ENCODE measurements at regions not wholly inside any gene's neighbourhood (a gene's known extent, or its start where the extent isn't known, plus 50 kb on each side); places are given as distances from the start of the nearest gene placed in this dataset.

DNA sequence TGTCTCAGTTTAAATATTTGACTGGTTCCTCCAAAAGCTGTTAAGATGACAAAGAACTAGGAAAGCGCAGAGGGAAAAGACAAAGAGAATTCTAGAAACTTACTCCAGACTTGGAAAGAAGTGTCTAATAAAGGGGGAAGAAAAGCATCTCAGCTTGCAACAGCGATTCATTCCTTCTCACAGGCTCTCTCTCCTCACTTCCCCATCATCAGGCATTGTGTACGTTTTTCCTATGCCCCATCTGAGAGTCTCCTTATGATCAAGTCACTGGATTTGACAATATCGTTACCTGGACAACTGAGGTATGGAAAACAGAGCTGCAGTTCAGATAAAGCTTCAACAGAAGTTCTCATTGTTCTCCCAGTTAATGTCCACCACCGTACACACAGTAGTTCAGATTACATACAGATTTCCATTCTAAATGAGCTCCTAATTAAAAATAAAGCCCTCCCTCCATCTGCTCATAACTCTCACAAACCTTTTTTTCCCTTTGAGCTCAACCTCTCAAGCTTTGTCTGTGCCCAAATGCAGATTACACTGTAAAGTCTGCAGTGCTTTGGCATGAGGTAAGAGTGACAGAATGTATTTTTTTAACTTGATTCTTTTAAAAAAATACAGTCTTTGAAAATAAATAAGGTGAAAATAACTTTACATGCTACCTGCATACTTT lies 254.4 kb upstream of the THBS1 start:
- Histone ChIP-seq H3K27ac (no peak overlapping the region), H3K36me3 (no peaks in the 10 kb centered on the region), H3K27me3 (replicated peaks; ENCODE audit: insufficient read depth) (no peaks in the 10 kb centered on the region), H3K4me3 (no peak overlapping the region), H3K4me1 (ENCODE audit: control insufficient read depth in 1 of 2, low read depth in 2 of 2) (no peaks in the 10 kb centered on the region), H3K9me3 (no peaks in the 10 kb centered on the region)
- no peak for ATAC-seq (ENCODE audit: insufficient number of reproducible peaks, low FRiP score, low read depth)
- TF ChIP-seq, protein P1, sequence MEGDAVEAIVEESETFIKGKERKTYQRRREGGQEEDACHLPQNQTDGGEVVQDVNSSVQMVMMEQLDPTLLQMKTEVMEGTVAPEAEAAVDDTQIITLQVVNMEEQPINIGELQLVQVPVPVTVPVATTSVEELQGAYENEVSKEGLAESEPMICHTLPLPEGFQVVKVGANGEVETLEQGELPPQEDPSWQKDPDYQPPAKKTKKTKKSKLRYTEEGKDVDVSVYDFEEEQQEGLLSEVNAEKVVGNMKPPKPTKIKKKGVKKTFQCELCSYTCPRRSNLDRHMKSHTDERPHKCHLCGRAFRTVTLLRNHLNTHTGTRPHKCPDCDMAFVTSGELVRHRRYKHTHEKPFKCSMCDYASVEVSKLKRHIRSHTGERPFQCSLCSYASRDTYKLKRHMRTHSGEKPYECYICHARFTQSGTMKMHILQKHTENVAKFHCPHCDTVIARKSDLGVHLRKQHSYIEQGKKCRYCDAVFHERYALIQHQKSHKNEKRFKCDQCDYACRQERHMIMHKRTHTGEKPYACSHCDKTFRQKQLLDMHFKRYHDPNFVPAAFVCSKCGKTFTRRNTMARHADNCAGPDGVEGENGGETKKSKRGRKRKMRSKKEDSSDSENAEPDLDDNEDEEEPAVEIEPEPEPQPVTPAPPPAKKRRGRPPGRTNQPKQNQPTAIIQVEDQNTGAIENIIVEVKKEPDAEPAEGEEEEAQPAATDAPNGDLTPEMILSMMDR (IDR thresholded peaks at IDR 0.05): no peak
- no peak for DNase-seq (ENCODE audit: low spot score)

DNA sequence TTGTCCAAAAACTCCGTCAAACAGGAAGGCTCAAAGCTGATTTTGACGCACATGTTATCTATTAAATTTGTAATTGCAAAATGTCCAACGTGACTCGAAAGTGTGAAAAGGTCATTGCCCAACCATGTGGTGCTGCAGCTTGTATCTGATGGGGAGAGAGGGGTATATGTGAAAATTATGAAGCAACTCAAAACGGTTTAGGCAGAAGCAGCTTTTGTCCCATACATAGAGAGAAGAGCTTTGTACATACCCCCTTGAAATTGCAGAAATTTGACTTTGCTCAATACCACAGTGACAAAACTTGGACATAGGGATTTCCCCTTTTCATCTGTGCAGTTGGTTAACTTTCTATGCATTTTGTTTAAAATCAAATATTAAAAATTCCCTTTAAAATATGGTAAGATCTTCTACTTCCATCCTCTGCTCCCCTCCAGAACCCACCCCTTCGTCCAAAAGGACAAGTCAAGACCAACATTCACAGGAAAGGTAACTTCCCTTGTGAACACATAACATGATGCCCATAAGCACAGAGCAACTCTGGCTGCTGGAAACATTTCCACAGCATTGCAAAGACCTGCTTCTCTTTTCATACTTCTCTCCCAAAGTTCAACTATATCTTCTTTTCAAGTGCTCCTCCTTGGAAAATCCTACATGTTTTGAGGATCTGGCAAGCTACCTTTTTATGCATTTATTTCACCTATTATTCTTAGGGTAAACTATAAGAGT lies 253.7 kb upstream of the THBS1 start:
- Histone ChIP-seq H3K36me3 (no peaks in the 10 kb centered on the region), H3K4me1 (ENCODE audit: control insufficient read depth in 1 of 2, low read depth in 2 of 2) (no peaks in the 10 kb centered on the region), H3K27ac (no peak overlapping the region), H3K27me3 (replicated peaks; ENCODE audit: insufficient read depth) (no peaks in the 10 kb centered on the region), H3K9me3 (no peaks in the 10 kb centered on the region), H3K4me3 (no peak overlapping the region)
- ATAC-seq (ENCODE audit: insufficient number of reproducible peaks, low FRiP score, low read depth) (no peak), DNase-seq (ENCODE audit: low spot score) (no peak)
- TF ChIP-seq, protein P1 (IDR thresholded peaks at IDR 0.05): no peak

DNA sequence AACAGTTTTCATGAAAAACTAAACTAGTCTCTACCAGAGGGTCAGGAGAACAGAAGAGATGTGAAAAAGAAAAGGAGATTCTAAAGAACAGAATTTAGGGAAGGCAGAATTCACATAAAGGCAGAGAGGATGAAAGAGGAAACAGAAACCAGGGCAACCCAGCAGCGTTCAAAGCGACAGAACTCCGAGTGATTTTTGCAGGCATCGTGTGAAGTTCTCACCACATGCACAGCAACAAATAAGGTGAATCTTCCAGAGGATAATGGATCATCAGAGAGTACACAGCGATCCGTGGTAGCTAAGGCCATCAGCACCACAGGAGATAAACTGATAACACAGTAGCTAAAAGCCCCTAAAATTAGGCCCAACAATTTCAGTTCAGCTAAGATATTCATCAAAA lies 250.8 kb upstream of the THBS1 start:
- TF ChIP-seq, protein P1 (IDR thresholded peaks at IDR 0.05): no peak
- DNase-seq (ENCODE audit: low spot score): no peak
- ATAC-seq (ENCODE audit: insufficient number of reproducible peaks, low FRiP score, low read depth): no peak
- H3K9me3 ChIP-seq: no peaks in the 10 kb centered on the region
- H3K4me3 ChIP-seq: no peak overlapping the region
- H3K27me3 ChIP-seq (replicated peaks; ENCODE audit: insufficient read depth): no peaks in the 10 kb centered on the region
- H3K4me1 ChIP-seq (ENCODE audit: control insufficient read depth in 1 of 2, low read depth in 2 of 2): no peaks in the 10 kb centered on the region
- no peaks in the 10 kb centered on the region for H3K36me3 ChIP-seq
- no peak overlapping the region for H3K27ac ChIP-seq

DNA sequence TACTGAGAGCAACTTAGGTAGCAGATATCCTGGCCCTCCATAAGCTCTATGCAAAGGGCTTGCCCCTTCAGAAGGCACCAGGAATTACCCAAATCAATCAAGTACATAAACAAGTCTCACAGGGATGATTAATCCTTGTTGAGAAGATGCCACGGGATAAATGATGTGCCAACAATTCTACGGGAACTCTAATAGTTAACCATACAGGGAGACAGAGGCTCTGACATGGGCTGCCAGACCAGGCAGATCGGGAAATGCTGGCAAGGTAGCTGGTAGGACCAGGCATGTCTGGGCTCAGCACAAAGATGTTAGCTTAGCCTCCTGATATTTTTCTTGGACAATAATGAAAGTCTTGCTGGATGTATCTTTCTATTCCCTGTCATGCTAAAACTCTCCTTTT lies 249.3 kb upstream of the THBS1 start:
- H3K4me3 ChIP-seq: no peak overlapping the region
- DNase-seq (ENCODE audit: low spot score) (no peak), ATAC-seq (ENCODE audit: insufficient number of reproducible peaks, low FRiP score, low read depth) (no peak)
- no peaks in the 10 kb centered on the region for H3K9me3 ChIP-seq
- TF ChIP-seq, protein P1 (IDR thresholded peaks at IDR 0.05): no peak
- H3K4me1 ChIP-seq (ENCODE audit: control insufficient read depth in 1 of 2, low read depth in 2 of 2): no peaks in the 10 kb centered on the region
- H3K36me3 ChIP-seq: no peaks in the 10 kb centered on the region
- H3K27ac ChIP-seq: no peak overlapping the region
- H3K27me3 ChIP-seq (replicated peaks; ENCODE audit: insufficient read depth): no peaks in the 10 kb centered on the region

DNA sequence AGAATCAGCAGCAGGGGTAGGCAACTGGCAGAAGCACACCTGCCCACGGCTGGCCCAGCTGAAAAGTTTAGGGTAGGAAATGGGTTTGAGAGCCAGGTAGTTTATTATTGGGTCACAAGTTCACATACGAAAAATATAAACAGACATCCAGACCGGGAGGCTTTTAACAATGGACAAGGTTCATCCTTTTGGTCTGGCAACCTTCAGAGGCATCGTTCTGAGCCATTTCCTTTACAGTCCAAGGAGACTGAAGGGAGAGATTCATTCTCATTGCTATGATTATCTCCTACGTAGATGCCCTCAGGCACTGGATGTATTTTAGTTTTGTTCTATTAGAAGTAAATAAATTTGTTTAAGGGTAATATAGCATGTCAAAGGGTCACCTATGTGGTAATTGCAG lies 248.0 kb upstream of the THBS1 start:
- no peaks in the 10 kb centered on the region for H3K4me1 ChIP-seq (ENCODE audit: control insufficient read depth in 1 of 2, low read depth in 2 of 2)
- no peak for DNase-seq (ENCODE audit: low spot score)
- no peak for ATAC-seq (ENCODE audit: insufficient number of reproducible peaks, low FRiP score, low read depth)
- H3K9me3 ChIP-seq: no peaks in the 10 kb centered on the region
- no peak overlapping the region for H3K4me3 ChIP-seq
- no peaks in the 10 kb centered on the region for H3K27me3 ChIP-seq (replicated peaks; ENCODE audit: insufficient read depth)
- H3K27ac ChIP-seq: no peak overlapping the region
- TF ChIP-seq, protein P1 (IDR thresholded peaks at IDR 0.05): no peak
- no peaks in the 10 kb centered on the region for H3K36me3 ChIP-seq

Data from thoracic aorta (tissue), 2 donors.